Nephron progenitor cell (in vitro differentiated cells): ENCODE measurements at regions not wholly inside any gene's neighbourhood (a gene's known extent, or its start where the extent isn't known, plus 50 kb on each side); places are given as distances from the start of the nearest gene placed in this dataset.
"Not testable (repeated sequence)": the region's sequence is repeated elsewhere in the genome, so short reads cannot be mapped to it uniquely, and the experiment has no call there.

Experiments
- DNase-seq: peaks from one replicate; pipeline ENCODE4 v3.0.0; 2021
- H3K27ac Mint-ChIP-seq: 2 replicates; pipeline ENCODE4 v1.8.0; 2021; ENCODE audit warnings: mild to moderate bottlenecking, moderate library complexity, mixed read lengths
- H3K27me3 Mint-ChIP-seq: 2 replicates; pipeline ENCODE4 v1.8.0; 2021; ENCODE audit warnings: mild to moderate bottlenecking, low read depth, mixed read lengths; ENCODE audit not compliant: poor library complexity
- H3K36me3 Mint-ChIP-seq: 2 replicates; pipeline ENCODE4 v1.8.0; 2021; ENCODE audit warnings: low read depth, mixed read lengths
- H3K4me1 Mint-ChIP-seq: 2 replicates; pipeline ENCODE4 v1.8.0; 2021; ENCODE audit warnings: mixed read lengths
- H3K4me3 Mint-ChIP-seq: 2 replicates; pipeline ENCODE4 v1.8.0; 2021; ENCODE audit warnings: mild to moderate bottlenecking, moderate library complexity, mixed read lengths
- H3K9me3 Mint-ChIP-seq: 2 replicates; pipeline ENCODE4 v1.8.0; 2021; ENCODE audit warnings: mild to moderate bottlenecking, moderate library complexity, mixed read lengths
- TF ChIP-seq, protein P1 (sequence below): fragments of 200-600 bp; sonication (generic); IDR thresholded peaks from 2 replicates; pipeline ENCODE4 v1.5.0; 2021; ENCODE audit warnings: antibody characterized with exemption

DNA sequence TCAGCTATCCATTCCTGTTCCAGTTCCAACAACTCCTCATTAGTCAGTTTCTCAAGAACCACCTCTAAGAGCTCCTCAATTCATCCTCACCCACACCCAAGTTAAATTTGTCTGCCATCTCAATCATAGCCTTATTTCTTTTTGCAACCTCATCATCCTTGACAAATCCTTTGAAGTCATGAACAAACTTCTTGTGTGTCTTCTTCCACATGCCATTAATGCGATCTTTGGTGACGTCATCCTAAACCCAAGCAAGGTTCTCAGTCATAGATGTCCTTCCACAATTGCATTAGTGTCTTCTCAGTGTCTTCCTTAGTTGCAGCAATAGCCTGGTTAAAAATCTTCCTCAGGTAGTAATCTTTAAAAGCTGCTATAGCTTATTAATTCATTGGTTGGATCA lies 71.2 kb upstream of the FSIP2 start:
- no peaks in the 10 kb centered on the region for H3K27me3 Mint-ChIP-seq
- no peak overlapping the region for H3K27ac Mint-ChIP-seq
- H3K4me1 Mint-ChIP-seq: no peaks in the 10 kb centered on the region
- DNase-seq: no peak
- no peaks in the 10 kb centered on the region for H3K36me3 Mint-ChIP-seq
- H3K9me3 Mint-ChIP-seq: no peaks in the 10 kb centered on the region
- TF ChIP-seq, protein P1, sequence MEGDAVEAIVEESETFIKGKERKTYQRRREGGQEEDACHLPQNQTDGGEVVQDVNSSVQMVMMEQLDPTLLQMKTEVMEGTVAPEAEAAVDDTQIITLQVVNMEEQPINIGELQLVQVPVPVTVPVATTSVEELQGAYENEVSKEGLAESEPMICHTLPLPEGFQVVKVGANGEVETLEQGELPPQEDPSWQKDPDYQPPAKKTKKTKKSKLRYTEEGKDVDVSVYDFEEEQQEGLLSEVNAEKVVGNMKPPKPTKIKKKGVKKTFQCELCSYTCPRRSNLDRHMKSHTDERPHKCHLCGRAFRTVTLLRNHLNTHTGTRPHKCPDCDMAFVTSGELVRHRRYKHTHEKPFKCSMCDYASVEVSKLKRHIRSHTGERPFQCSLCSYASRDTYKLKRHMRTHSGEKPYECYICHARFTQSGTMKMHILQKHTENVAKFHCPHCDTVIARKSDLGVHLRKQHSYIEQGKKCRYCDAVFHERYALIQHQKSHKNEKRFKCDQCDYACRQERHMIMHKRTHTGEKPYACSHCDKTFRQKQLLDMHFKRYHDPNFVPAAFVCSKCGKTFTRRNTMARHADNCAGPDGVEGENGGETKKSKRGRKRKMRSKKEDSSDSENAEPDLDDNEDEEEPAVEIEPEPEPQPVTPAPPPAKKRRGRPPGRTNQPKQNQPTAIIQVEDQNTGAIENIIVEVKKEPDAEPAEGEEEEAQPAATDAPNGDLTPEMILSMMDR: no peak
- no peak overlapping the region for H3K4me3 Mint-ChIP-seq

DNA sequence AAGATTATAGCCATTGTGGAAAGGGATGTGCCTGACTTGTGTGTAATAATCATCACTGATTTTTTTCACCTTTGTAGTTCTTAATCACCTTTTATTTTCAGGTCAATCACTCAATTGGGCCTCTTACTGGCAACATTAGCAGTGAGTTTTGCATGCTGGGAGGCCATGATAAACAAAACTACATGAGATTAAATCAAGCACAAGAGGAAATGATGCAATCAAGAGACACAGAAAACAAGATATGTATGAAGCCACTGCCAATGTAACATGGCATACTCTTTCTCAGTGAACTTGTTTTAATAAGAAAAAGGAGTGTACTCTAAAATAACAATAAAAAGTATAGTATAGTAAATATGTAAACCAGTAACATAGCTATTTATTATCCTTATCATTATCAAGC lies 69.9 kb upstream of the FSIP2 start:
- Mint-ChIP-seq H3K9me3 (no peaks in the 10 kb centered on the region), H3K27me3 (no peaks in the 10 kb centered on the region), H3K4me3 (no peak overlapping the region), H3K4me1 (no peaks in the 10 kb centered on the region), H3K27ac (no peak overlapping the region), H3K36me3 (no peaks in the 10 kb centered on the region)
- TF ChIP-seq, protein P1: no peak
- no peak for DNase-seq

DNA sequence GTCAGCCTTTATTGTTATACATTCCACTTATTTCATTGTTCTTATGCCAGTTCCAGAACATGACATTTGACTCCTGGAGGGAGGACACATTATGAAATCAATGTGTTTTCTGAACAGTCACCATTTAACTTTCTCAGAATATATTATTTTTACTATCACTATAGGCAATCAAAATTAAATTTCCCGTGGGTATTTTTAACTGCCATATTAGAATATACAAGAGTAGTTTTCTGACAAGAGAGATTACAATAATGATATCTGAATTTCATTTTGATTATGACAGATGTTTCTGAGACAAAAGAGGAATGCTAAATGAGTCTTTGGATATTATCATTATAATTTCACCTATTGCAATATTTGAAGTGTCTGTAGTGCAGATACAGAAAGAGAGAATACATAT lies 64.4 kb upstream of the FSIP2 start:
- Mint-ChIP-seq H3K9me3 (no peaks in the 10 kb centered on the region), H3K27me3 (no peaks in the 10 kb centered on the region), H3K4me3 (no peak overlapping the region), H3K27ac (no peak overlapping the region), H3K36me3 (no peaks in the 10 kb centered on the region), H3K4me1 (peaks cover 12% of the 10 kb centered on the region)
- no peak for DNase-seq
- TF ChIP-seq, protein P1: no peak

DNA sequence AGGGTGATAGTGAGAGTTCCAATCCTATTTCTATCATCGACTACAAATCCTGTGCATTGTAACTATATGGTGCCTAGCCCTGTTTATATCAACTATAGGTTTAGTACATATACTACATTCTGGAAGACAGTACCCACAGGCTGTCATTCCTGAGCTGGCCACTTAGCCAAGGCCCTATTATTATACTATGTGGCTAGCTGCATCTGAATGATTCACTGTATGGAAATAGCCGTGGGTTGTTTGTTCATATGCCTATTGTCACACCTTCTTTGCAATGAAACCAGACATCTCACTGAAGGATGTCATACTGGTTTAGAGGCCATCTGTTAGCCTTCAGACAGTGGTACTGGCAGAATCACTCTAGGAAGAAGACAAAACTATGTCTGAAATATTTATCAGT lies 62.3 kb upstream of the FSIP2 start:
- H3K36me3 Mint-ChIP-seq: no peaks in the 10 kb centered on the region
- no peaks in the 10 kb centered on the region for H3K9me3 Mint-ChIP-seq
- H3K4me3 Mint-ChIP-seq: no peak overlapping the region
- TF ChIP-seq, protein P1: no peak
- H3K4me1 Mint-ChIP-seq: peaks cover 12% of the 10 kb centered on the region
- H3K27me3 Mint-ChIP-seq: no peaks in the 10 kb centered on the region
- no peak for DNase-seq
- H3K27ac Mint-ChIP-seq: no peak overlapping the region

DNA sequence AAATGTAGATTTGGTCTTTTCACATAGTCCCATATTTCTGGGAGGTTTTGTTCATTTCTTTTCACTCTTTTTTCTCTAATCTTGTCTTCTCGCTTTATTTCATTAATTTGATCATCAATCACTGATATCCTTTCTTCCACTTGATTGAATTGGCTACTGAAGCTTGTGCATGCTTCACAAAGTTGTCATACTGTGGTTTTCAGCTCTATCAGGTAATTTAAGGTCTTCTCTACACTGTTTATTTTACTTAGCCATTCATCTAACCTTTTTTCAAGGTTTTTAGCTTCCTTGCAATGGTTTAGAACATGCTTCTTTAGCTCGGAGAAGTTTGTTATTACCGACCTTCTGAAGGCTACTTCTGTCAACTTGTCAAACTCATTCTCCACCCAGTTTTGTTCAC lies 51.6 kb upstream of the FSIP2 start:
- peaks cover 30% of the 10 kb centered on the region for H3K36me3 Mint-ChIP-seq
- not testable (repeated sequence) for H3K4me3 Mint-ChIP-seq, DNase-seq, H3K27ac Mint-ChIP-seq, H3K27me3 Mint-ChIP-seq
- H3K9me3 Mint-ChIP-seq: peaks cover 44% of the 10 kb centered on the region
- peaks cover 18% of the 10 kb centered on the region for H3K4me1 Mint-ChIP-seq

DNA sequence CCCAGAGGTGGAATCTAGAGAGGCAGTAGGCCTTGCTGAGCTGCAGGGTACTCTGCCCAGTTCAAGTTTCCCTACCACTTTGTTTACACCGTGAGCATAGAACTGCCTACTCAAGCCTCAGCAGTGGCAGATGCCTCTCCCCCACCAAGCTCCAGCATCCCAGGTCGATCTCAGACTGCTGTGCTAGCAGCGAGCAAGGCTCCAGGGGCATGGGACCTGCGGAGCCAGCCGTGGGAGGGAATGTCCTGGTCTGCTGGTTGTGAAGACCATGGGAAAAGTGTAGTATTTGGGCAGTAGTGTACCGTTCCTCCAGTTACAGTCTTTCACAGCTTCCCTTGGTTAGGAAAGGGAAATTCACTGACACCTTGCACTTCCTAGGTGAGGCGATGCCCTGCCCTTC lies 50.6 kb upstream of the FSIP2 start:
- Mint-ChIP-seq H3K4me1 (peaks cover 18% of the 10 kb centered on the region), H3K36me3 (peaks cover 29% of the 10 kb centered on the region), H3K9me3 (peaks cover 39% of the 10 kb centered on the region), H3K27me3 (peaks cover 2% of the 10 kb centered on the region), H3K4me3 (no peak overlapping the region), H3K27ac (no peak overlapping the region)
- no peak for DNase-seq
- TF ChIP-seq, protein P1: no peak
